GM21786 (cell line): ENCODE measurements at regions not wholly inside any gene's neighbourhood (a gene's known extent, or its start where the extent isn't known, plus 50 kb on each side); places are given as distances from the start of the nearest gene placed in this dataset.

Source experiments
- ATAC-seq: cut with Tn5 transposase; IDR thresholded peaks from one replicate; pipeline ENCODE4 v1.9.1; 2021; ENCODE audit not compliant: unreplicated experiment

GRCh38 chr1:82848043-82848442, 1047.3 kb downstream of the ADGRL2 start:
- no peak for ATAC-seq

- ATAC-seq = no peak
Observed at GRCh38 chr1:82845866-82846265, 1045.1 kb downstream of the ADGRL2 start.

- no peak for ATAC-seq
Observed at GRCh38 chr1:82844911-82845827, 1044.4 kb downstream of the ADGRL2 start.

- ATAC-seq = no peak
Observed at GRCh38 chr1:82844447-82844846, 1043.7 kb downstream of the ADGRL2 start.

GRCh38 chr1:82843876-82844275, 1043.1 kb downstream of the ADGRL2 start:
- ATAC-seq = no peak

GRCh38 chr1:82840192-82840591, 1039.5 kb downstream of the ADGRL2 start:
- ATAC-seq = no peak

GRCh38 chr1:82837766-82838465, 1037.2 kb downstream of the ADGRL2 start:
- no peak for ATAC-seq

- no peak for ATAC-seq
Observed at GRCh38 chr1:82836973-82837680, 1036.4 kb downstream of the ADGRL2 start.

GRCh38 chr1:82836213-82836972, 1035.7 kb downstream of the ADGRL2 start:
- ATAC-seq = no peak

GRCh38 chr1:82830690-82831380, 1030.1 kb downstream of the ADGRL2 start:
- no peak for ATAC-seq

- no peak for ATAC-seq
Observed at GRCh38 chr1:82829527-82829926, 1028.8 kb downstream of the ADGRL2 start.

- ATAC-seq = no peak
Observed at GRCh38 chr1:82823876-82824275, 1023.1 kb downstream of the ADGRL2 start.

- no peak for ATAC-seq
Observed at GRCh38 chr1:82820816-82821215, 1020.1 kb downstream of the ADGRL2 start.

GRCh38 chr1:82819234-82819633, 1018.5 kb downstream of the ADGRL2 start:
- ATAC-seq = peak; percentile 72

GRCh38 chr1:82818586-82818985, 1017.9 kb downstream of the ADGRL2 start:
- no peak for ATAC-seq

- ATAC-seq = no peak
Observed at GRCh38 chr1:82813386-82813785, 1012.7 kb downstream of the ADGRL2 start.

GRCh38 chr1:82810601-82811000, 1009.9 kb downstream of the ADGRL2 start:
- ATAC-seq = no peak

- ATAC-seq = no peak
Observed at GRCh38 chr1:82807563-82807962, 1006.8 kb downstream of the ADGRL2 start.

- ATAC-seq = no peak
Observed at GRCh38 chr1:82806133-82806532, 1005.4 kb downstream of the ADGRL2 start.

- no peak for ATAC-seq
Observed at GRCh38 chr1:82801176-82801575, 1000.4 kb downstream of the ADGRL2 start.
